Astrocyte (in vitro differentiated cells and primary cell): ENCODE measurements at regions not wholly inside any gene's neighbourhood (a gene's known extent, or its start where the extent isn't known, plus 50 kb on each side); places are given as distances from the start of the nearest gene placed in this dataset.

ENCODE experiments used
- CTCF ChIP-seq: IDR thresholded peaks from 2 replicates; pipeline ENCODE4 v1.5.1; 2011; ENCODE audit warnings: low read depth, mild to moderate bottlenecking, inconsistent platforms, low read length, moderate library complexity; ENCODE audit not compliant: insufficient read depth
- EZH2 ChIP-seq: IDR thresholded peaks from 2 replicates; pipeline ENCODE4 v1.6.1; 2012; ENCODE audit warnings: mild to moderate bottlenecking, low read length, inconsistent platforms; ENCODE audit not compliant: insufficient read depth

GRCh38 chr18:73838107-73838506, 309.5 kb downstream of the FBXO15 start:
- TF ChIP-seq CTCF (no peak), EZH2 (no peak)
